Loucy (cell line): ENCODE measurements at regions not wholly inside any gene's neighbourhood (a gene's known extent, or its start where the extent isn't known, plus 50 kb on each side); places are given as distances from the start of the nearest gene placed in this dataset.

ENCODE experiments used
- CTCF ChIP-seq: fragments of 200-600 bp; sonication (generic); conservative IDR thresholded peaks from 2 replicates; pipeline ENCODE4 v1.5.1; 2014; ENCODE audit warnings: mild to moderate bottlenecking, antibody characterized with exemption, low read length
- EZH2phosphoT487 ChIP-seq: fragments of 200-600 bp; IDR thresholded peaks from 2 replicates; pipeline ENCODE4 v1.6.1; 2018; ENCODE audit warnings: antibody characterized with exemption, mild to moderate bottlenecking, moderate library complexity, borderline replicate concordance

GRCh38 chr1:148263906-148264255 is 111.8 kb upstream of the NBPF11 start:
- TF ChIP-seq EZH2phosphoT487 (no peak), CTCF (no peak)
